ENCODE measurements at regions not wholly inside any gene's neighbourhood (a gene's known extent, or its start where the extent isn't known, plus 50 kb on each side); places are given as distances from the start of the nearest gene placed in this dataset.

DNA sequence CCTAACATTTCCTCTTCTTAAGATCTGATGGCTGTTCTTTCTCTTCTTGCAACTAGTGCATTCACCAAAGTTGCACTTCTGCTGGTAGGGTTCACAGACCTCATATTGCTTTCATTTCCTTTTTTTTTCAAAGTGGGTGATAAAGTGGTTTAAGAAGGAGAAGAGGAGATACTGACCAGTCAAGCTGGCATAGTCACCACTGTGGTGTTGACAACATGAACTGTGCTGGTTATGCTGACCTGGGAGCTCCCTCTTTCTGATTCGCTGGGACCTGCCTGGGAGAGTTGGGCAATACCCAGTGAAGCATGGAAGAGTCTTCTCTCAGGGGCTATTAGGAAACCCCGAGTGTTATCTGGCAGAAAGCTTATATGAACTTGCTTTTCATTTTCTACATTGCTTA lies 222.9 kb downstream of the SLITRK5 start:
- no peak for TF ChIP-seq EZH2phosphoT487 (IDR thresholded peaks at IDR 0.05; ENCODE audit: unreplicated experiment)
- TF ChIP-seq, protein P1, sequence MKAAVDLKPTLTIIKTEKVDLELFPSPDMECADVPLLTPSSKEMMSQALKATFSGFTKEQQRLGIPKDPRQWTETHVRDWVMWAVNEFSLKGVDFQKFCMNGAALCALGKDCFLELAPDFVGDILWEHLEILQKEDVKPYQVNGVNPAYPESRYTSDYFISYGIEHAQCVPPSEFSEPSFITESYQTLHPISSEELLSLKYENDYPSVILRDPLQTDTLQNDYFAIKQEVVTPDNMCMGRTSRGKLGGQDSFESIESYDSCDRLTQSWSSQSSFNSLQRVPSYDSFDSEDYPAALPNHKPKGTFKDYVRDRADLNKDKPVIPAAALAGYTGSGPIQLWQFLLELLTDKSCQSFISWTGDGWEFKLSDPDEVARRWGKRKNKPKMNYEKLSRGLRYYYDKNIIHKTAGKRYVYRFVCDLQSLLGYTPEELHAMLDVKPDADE (IDR thresholded peaks at IDR 0.05) = no peak
- TF ChIP-seq, protein P2, sequence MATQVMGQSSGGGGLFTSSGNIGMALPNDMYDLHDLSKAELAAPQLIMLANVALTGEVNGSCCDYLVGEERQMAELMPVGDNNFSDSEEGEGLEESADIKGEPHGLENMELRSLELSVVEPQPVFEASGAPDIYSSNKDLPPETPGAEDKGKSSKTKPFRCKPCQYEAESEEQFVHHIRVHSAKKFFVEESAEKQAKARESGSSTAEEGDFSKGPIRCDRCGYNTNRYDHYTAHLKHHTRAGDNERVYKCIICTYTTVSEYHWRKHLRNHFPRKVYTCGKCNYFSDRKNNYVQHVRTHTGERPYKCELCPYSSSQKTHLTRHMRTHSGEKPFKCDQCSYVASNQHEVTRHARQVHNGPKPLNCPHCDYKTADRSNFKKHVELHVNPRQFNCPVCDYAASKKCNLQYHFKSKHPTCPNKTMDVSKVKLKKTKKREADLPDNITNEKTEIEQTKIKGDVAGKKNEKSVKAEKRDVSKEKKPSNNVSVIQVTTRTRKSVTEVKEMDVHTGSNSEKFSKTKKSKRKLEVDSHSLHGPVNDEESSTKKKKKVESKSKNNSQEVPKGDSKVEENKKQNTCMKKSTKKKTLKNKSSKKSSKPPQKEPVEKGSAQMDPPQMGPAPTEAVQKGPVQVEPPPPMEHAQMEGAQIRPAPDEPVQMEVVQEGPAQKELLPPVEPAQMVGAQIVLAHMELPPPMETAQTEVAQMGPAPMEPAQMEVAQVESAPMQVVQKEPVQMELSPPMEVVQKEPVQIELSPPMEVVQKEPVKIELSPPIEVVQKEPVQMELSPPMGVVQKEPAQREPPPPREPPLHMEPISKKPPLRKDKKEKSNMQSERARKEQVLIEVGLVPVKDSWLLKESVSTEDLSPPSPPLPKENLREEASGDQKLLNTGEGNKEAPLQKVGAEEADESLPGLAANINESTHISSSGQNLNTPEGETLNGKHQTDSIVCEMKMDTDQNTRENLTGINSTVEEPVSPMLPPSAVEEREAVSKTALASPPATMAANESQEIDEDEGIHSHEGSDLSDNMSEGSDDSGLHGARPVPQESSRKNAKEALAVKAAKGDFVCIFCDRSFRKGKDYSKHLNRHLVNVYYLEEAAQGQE (IDR thresholded peaks at IDR 0.05; ENCODE audit: unreplicated experiment) = no peak
- Mint-ChIP-seq H3K27me3 (ENCODE audit: insufficient read depth, low read depth, poor library complexity) (no peaks in the 10 kb centered on the region), H3K9me3 (no peaks in the 10 kb centered on the region; the same call in 2 of the 3 replicates), H3K36me3 (ENCODE audit: low read depth) (no peaks in the 10 kb centered on the region), H3K4me3 (no peak overlapping the region), H3K27ac (no peak overlapping the region), H3K4me1 (peaks cover 3% of the 10 kb centered on the region; the same call in 2 of the 3 replicates)
- Histone ChIP-seq H3K4me1 (ENCODE audit: insufficient read depth) (peaks cover 7% of the 10 kb centered on the region), H3K79me2 (replicated peaks; ENCODE audit: insufficient read depth) (no peaks in the 10 kb centered on the region), H3K27me3 (ENCODE audit: insufficient read depth) (no peaks in the 10 kb centered on the region), H3K4me2 (no peak overlapping the region), H4K20me1 (replicated peaks; ENCODE audit: insufficient read depth) (no peaks in the 10 kb centered on the region), H3K36me3 (ENCODE audit: insufficient read depth) (no peaks in the 10 kb centered on the region), H3K9me2 (ENCODE audit: insufficient read depth) (0 out of 2 replicates have a peak, but pooled peaks cover 13% of the 10 kb centered on the region), H3F3A (replicated peaks; ENCODE audit: low read depth) (no peaks in the 10 kb centered on the region), H2AFZ (no peak overlapping the region), H3K27ac (ENCODE audit: low read depth) (no peak overlapping the region), H3K4me3 (no peak overlapping the region)
- ATAC-seq (no peak), DNase-seq (ENCODE audit: low spot score) (no peak)

DNA sequence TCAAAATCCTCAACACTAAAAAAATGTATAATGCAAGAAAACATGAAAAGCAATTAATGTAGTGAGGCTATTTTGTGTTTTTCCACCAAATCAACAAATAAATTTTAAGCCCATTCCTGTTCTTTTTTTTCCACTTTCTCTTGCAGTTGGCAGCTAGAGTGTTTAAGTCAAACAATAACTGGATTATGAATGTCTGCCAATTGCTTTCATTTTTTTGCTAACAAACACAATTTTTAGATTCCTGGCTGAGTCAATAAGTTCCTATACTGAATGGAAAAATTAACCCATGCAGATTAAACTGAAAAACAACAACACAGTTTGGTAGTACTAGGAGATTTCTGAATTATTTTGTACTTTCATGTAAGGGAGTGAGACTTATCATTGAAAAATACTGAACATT lies 232.4 kb downstream of the SLITRK5 start:
- Mint-ChIP-seq H3K27ac (peak overlapping the region; percentile 70; the same call in 1 of the 2 replicates), H3K27me3 (ENCODE audit: insufficient read depth, low read depth, poor library complexity) (peaks cover 1% of the 10 kb centered on the region), H3K4me3 (no peak overlapping the region), H3K4me1 (peaks cover 6% of the 10 kb centered on the region), H3K36me3 (ENCODE audit: low read depth) (peaks cover 3% of the 10 kb centered on the region; the same call in 1 of the 3 replicates), H3K9me3 (no peaks in the 10 kb centered on the region)
- H4K20me1 ChIP-seq (replicated peaks; ENCODE audit: insufficient read depth) = no peaks in the 10 kb centered on the region
- no peak for DNase-seq (ENCODE audit: low spot score)
- H3K79me2 ChIP-seq (replicated peaks; ENCODE audit: insufficient read depth) = no peaks in the 10 kb centered on the region
- no peak overlapping the region for H3K4me3 ChIP-seq
- peaks cover 3% of the 10 kb centered on the region; the same call in 1 of the 2 replicates for H3K36me3 ChIP-seq (ENCODE audit: insufficient read depth)
- H3K27me3 ChIP-seq (ENCODE audit: insufficient read depth) = no peaks in the 10 kb centered on the region
- ATAC-seq = no peak
- no peaks in the 10 kb centered on the region for H3K9me2 ChIP-seq (ENCODE audit: insufficient read depth)
- H3K4me1 ChIP-seq (ENCODE audit: insufficient read depth) = no peaks in the 10 kb centered on the region
- no peak overlapping the region for H3K4me2 ChIP-seq
- no peaks in the 10 kb centered on the region for H3F3A ChIP-seq (replicated peaks; ENCODE audit: low read depth)
- TF ChIP-seq EZH2 (IDR thresholded peaks at IDR 0.05; ENCODE audit: low read depth, unreplicated experiment) (no peak), POLR2AphosphoS5 (IDR thresholded peaks at IDR 0.05; ENCODE audit: low read depth) (no peak), NANOG (IDR thresholded peaks at IDR 0.05; ENCODE audit: borderline replicate concordance) (no peak), JUNB (IDR thresholded peaks at IDR 0.05; ENCODE audit: unreplicated experiment) (no peak), CREB1 (CRISPR knock-in tag; IDR thresholded peaks at IDR 0.05; ENCODE audit: low read depth) (no peak), ZNF331 (CRISPR knock-in tag; IDR thresholded peaks at IDR 0.05; ENCODE audit: low read depth) (no peak)
- TF ChIP-seq, protein P1 (IDR thresholded peaks at IDR 0.05) = no peak
- no peak overlapping the region for H2AFZ ChIP-seq
- H3K27ac ChIP-seq (ENCODE audit: low read depth) = no peak overlapping the region

All from GM23338 (cell line).